GM12878 (cell line): ENCODE measurements at regions not wholly inside any gene's neighbourhood (a gene's known extent, or its start where the extent isn't known, plus 50 kb on each side); places are given as distances from the start of the nearest gene placed in this dataset.

Experiments used
- ATAC-seq: fragments of 200-7000 bp; cut with Tn5 transposase; 3 replicates; pipeline ENCODE4 v1.9.1; 2020; ENCODE audit warnings: mild to moderate bottlenecking, moderate library complexity
- BruUV-seq: library from RNA; stranded (reverse); fragments of 400-500 nt; replicated peaks from 2 replicates; lab custom pipeline; 2021; lab: Mats Ljungman, UMichigan
- CTCF ChIA-PET: fragments of 300-600 bp; sonication (Branson Sonifier 250); formaldehyde crosslinking; extraction: SDS; loops from one replicate; lab custom pipeline; 2021; ENCODE audit warnings: inconsistent platforms; lab: Yijun Ruan, JAX
- POLR2A ChIA-PET: fragments of 350-600 bp; formaldehyde crosslinking; extraction: SDS; loops from one replicate; lab custom pipeline; 2021; ENCODE audit warnings: inconsistent platforms; lab: Charles Lee
- RAD21 ChIA-PET: fragments of 300-600 bp; sonication (Branson Sonifier 250); formaldehyde crosslinking; loops from one replicate; lab custom pipeline; 2023; ENCODE audit warnings: antibody characterized with exemption; ENCODE audit not compliant: unreplicated experiment; lab: Charles Lee
- SMC1A ChIA-PET: fragments of 300-600 bp; sonication (Branson Sonifier 250); formaldehyde crosslinking; loops from one replicate; lab custom pipeline; 2023; ENCODE audit not compliant: unreplicated experiment, uncharacterized antibody; lab: Charles Lee
- DNase-seq: peaks from one replicate; pipeline ENCODE4 v3.0.0-alpha.2; 2011; ENCODE audit warnings: low read depth, low spot score
- FAIRE-seq: peaks from 3 replicates; lab custom pipeline; 2011; peaks lifted over from hg19 to GRCh38; lab: Jason Lieb, UNC
- H2AFZ ChIP-seq: 2 replicates; pipeline ENCODE4 v1.6.0; 2011; ENCODE audit warnings: low read depth, low read length, control low read depth; ENCODE audit not compliant: control insufficient read depth
- H3K27ac ChIP-seq: 2 replicates; pipeline ENCODE4 v1.5.1; 2011; ENCODE audit warnings: control low read depth; ENCODE audit not compliant: control insufficient read depth, insufficient read depth
- H3K27me3 ChIP-seq, 2 experiments: replicated peaks in 1 of 2; 2 replicates each; pipeline versions ENCODE4 v1.6.0 to v1.6.1; 2011; ENCODE audit warnings: low read length in 1 of 2; ENCODE audit not compliant: control insufficient read depth in 2 of 2, insufficient read depth in 2 of 2
- H3K36me3 ChIP-seq, 2 experiments: 2 replicates each; pipeline ENCODE4 v1.5.1; 2011; ENCODE audit warnings: low read length in 1 of 2; ENCODE audit not compliant: control insufficient read depth in 2 of 2, insufficient read depth in 2 of 2
- H3K4me1 ChIP-seq: 2 replicates; pipeline ENCODE4 v1.6.1; 2011; ENCODE audit warnings: mild to moderate bottlenecking, low read length, moderate library complexity, mixed read lengths; ENCODE audit not compliant: control insufficient read depth, insufficient read depth
- H3K4me2 ChIP-seq: 2 replicates; pipeline ENCODE4 v1.6.0; 2011; ENCODE audit warnings: control low read depth; ENCODE audit not compliant: control insufficient read depth, insufficient read depth
- H3K4me3 ChIP-seq: fragments of 200-600 bp; sonication (generic); 2 replicates; pipeline ENCODE4 v1.5.1; 2016
- H3K79me2 ChIP-seq: 2 replicates; pipeline ENCODE4 v1.6.0; 2011; ENCODE audit warnings: low read length; ENCODE audit not compliant: control insufficient read depth, insufficient read depth
- H3K9ac ChIP-seq: 2 replicates; pipeline ENCODE4 v1.8.0; 2011; ENCODE audit warnings: low read length, control low read depth, mixed read lengths; ENCODE audit not compliant: control insufficient read depth, insufficient read depth
- H3K9me3 ChIP-seq: replicated peaks from 3 replicates; pipeline ENCODE4 v1.5.1; 2011; ENCODE audit warnings: mild to moderate bottlenecking, low read length; ENCODE audit not compliant: control insufficient read depth, insufficient read depth
- H4K20me1 ChIP-seq: 2 replicates; pipeline ENCODE4 v1.6.0; 2011; ENCODE audit not compliant: control insufficient read depth, insufficient read depth
- HDAC2 ChIP-seq: fragments of 200-600 bp; sonication (generic); IDR thresholded peaks from 2 replicates; pipeline ENCODE4 v1.6.1; 2017
- MAX ChIP-seq: IDR thresholded peaks from 2 replicates; pipeline ENCODE4 v1.6.1; 2012; ENCODE audit warnings: low read depth, low read length, improper control_type of control experiment
- MTA3 ChIP-seq: IDR thresholded peaks from 2 replicates; pipeline ENCODE4 v1.6.1; 2012; ENCODE audit warnings: low read length, inconsistent platforms, borderline replicate concordance
- ZBTB40 ChIP-seq: fragments of 450-650 bp; IDR thresholded peaks from 2 replicates; pipeline ENCODE4 v1.6.1; 2016; ENCODE audit warnings: mild to moderate bottlenecking, moderate library complexity, borderline replicate concordance
- WGBS: methylation state at CpG from one replicate; pipeline ENCODE4 v1.1.6; 2016; ENCODE audit warnings: low lambda C conversion rate; ENCODE audit not compliant: insufficient replicate concordance, insufficient coverage; ENCODE audit errors: missing lambda C conversion rate; 5-methylcytosine and 5-hydroxymethylcytosine counted together
- in situ Hi-C: fragments of 300-500 bp; cut with MboI; formaldehyde crosslinking; loops from 9 replicates; pipeline ENCODE4 v1.14.3; 2018; ENCODE audit warnings: mixed read lengths
- intact Hi-C: fragments of 100-400 bp; cut with micrococcal nuclease; formaldehyde crosslinking; loops from one replicate; pipeline ENCODE4 v1.14.2; 2022; ENCODE audit not compliant: unreplicated experiment

- WGBS: 13% methylated on average over 4 of the region's 4 CpGs
- in situ Hi-C loops: no loop called here
- H3K4me3 ChIP-seq: no peak overlapping the region
- no peaks in the 10 kb centered on the region for H3K79me2 ChIP-seq
- no peaks in the 10 kb centered on the region for H3K9me3 ChIP-seq
- no TSS peak for BruUV-seq
- ATAC-seq (no peak), DNase-seq (no peak), FAIRE-seq (no peak)
- H3K36me3 ChIP-seq: no peaks in the 10 kb centered on the region
- intact Hi-C loops: no loop called here
- H2AFZ ChIP-seq: no peak overlapping the region
- ChIA-PET CTCF (interaction anchor here (1.5 kb wide), 1 partner anchor 96 kb away, joined by 3 read pairs; no protein-coding TSS in a partner anchor), POLR2A (no interaction called here), RAD21 (no interaction called here)
- H3K9ac ChIP-seq: no peak overlapping the region
- H3K4me2 ChIP-seq: no peak overlapping the region
- no peak for TF ChIP-seq MAX
- TF ChIP-seq, all 136 proteins: peak for 0
- Histone ChIP-seq H4K20me1 (no peaks in the 10 kb centered on the region), H3K4me1 (no peaks in the 10 kb centered on the region), H3K27ac (no peak overlapping the region), H3K27me3 (no peaks in the 10 kb centered on the region; a peak in 1 of 4 replicates)
- SMC1A ChIA-PET: no interaction called here
Measured at GRCh38 chr10:7014721-7015120, 396.1 kb downstream of the SFMBT2 start.

GRCh38 chr10:7011994-7012393 lies 398.8 kb downstream of the SFMBT2 start:
- TF ChIP-seq HDAC2 (no peak), MTA3 (no peak), ZBTB40 (peak; percentile 50)
- Histone ChIP-seq H3K9me3 (no peaks in the 10 kb centered on the region), H3K4me2 (no peak overlapping the region), H3K79me2 (no peaks in the 10 kb centered on the region), H3K4me1 (no peaks in the 10 kb centered on the region), H2AFZ (no peak overlapping the region), H3K4me3 (no peak overlapping the region), H4K20me1 (no peaks in the 10 kb centered on the region), H3K27ac (no peak overlapping the region), H3K27me3 (no peaks in the 10 kb centered on the region; a peak in 2 of 4 replicates), H3K9ac (no peak overlapping the region), H3K36me3 (no peaks in the 10 kb centered on the region)
- POLR2A ChIA-PET: no interaction called here
- RAD21 ChIA-PET: no interaction called here
- FAIRE-seq (no peak), DNase-seq (no peak), ATAC-seq (no peak)
- in situ Hi-C loops (no loop called here), intact Hi-C loops (no loop called here)
- no TSS peak for BruUV-seq
- SMC1A ChIA-PET: no interaction called here
- CTCF ChIA-PET: no interaction called here
- 36% methylated on average over 2 of the region's 2 CpGs for WGBS
